Vagina (tissue), 2 donors: ENCODE measurements at regions not wholly inside any gene's neighbourhood (a gene's known extent, or its start where the extent isn't known, plus 50 kb on each side); places are given as distances from the start of the nearest gene placed in this dataset.

Experiments
- CTCF ChIP-seq, 3 experiments: fragments of 450-650 bp in 2 of 3; fragments of 200-600 bp in 1 of 3; sonication (generic) in 1 of 3; IDR thresholded peaks; one replicate each; pipeline ENCODE4 v1.5.1; 2017 to 2019; ENCODE audit warnings: antibody characterized with exemption in 3 of 3, mild to moderate bottlenecking in 2 of 3, moderate library complexity in 2 of 3
- POLR2A ChIP-seq, 2 donors: fragments of 450-650 bp; IDR thresholded peaks; one replicate each; pipeline ENCODE4 v1.6.1; 2017; ENCODE audit warnings: antibody characterized with exemption in 2 of 2, mild to moderate bottlenecking in 2 of 2, moderate library complexity in 2 of 2

- no peak for TF ChIP-seq CTCF (IDR thresholded peaks at IDR 0.05)
- TF ChIP-seq POLR2A (IDR thresholded peaks at IDR 0.05): no peak
These were observed 475.7 kb downstream of the SHISA9 start for GRCh38 chr16:13377143-13377542.
